ENCODE measurements at regions not wholly inside any gene's neighbourhood (a gene's known extent, or its start where the extent isn't known, plus 50 kb on each side); places are given as distances from the start of the nearest gene placed in this dataset.

DNA sequence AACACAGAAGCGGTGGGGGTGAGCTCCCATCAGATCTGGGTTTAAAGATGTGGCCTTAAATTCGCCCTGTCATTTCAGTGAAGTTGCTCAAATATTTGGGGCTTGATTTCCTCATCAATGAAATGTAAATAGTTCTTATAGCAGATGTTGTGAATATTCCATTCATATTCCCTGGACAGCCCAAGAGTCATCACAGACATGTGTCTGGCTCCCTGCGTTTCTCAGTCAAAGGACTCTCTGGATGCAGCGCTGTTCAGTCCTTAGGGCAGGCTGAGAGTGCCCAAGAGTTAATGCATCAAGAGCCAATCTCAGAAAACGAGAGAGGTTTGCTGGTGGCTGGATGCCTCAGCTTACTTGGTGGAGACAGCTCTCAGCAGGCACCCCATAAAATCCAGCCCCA lies 475.5 kb upstream of the VSTM2A start:
- Histone ChIP-seq H3K27me3 (replicated peaks in 1 of 4; ENCODE audit: control insufficient read depth in 3 of 4, extremely low read depth in 1 of 4, insufficient read depth in 3 of 4, low read length in 3 of 4) (no peaks in the 10 kb centered on the region), H2BK20ac (ENCODE audit: low read length) (no peak overlapping the region), H3K23me2 (ENCODE audit: low read depth, low read length) (no peaks in the 10 kb centered on the region), H2BK15ac (ENCODE audit: low read length) (no peak overlapping the region), H4K91ac (replicated peaks; ENCODE audit: insufficient read length, low read length) (no peak overlapping the region), H2AK5ac (ENCODE audit: low read depth, low read length) (no peak overlapping the region), H3K4me2 (ENCODE audit: insufficient read depth in 1 of 2, low read depth in 2 of 2, low read length in 2 of 2) (no peak overlapping the region), H3K56ac (replicated peaks; ENCODE audit: insufficient read length, low read depth, low read length) (no peak overlapping the region), H2BK120ac (replicated peaks; ENCODE audit: low read depth, low read length) (no peak overlapping the region), H3K79me2 (ENCODE audit: control insufficient read depth in 1 of 2, insufficient read depth in 2 of 2, low read length in 2 of 2) (no peaks in the 10 kb centered on the region), H3K4ac (replicated peaks; ENCODE audit: insufficient read length, low read depth, low read length) (no peak overlapping the region), H4K5ac (ENCODE audit: insufficient read length, low read depth, low read length) (no peak overlapping the region), H2AFZ (ENCODE audit: low read length) (no peak overlapping the region), H4K8ac (ENCODE audit: extremely low read depth, insufficient read depth, low read length) (no peak overlapping the region), H2BK5ac (ENCODE audit: low read depth, low read length) (no peak overlapping the region), H3K27ac (ENCODE audit: low read depth, low read length) (no peak overlapping the region), H3K14ac (ENCODE audit: insufficient read length) (no peak overlapping the region), H3K4me1 (replicated peaks in 1 of 4; ENCODE audit: control insufficient read depth in 3 of 4, insufficient read depth in 4 of 4, low read length in 3 of 4) (no peaks in the 10 kb centered on the region), H3K9ac (replicated peaks in 1 of 4; ENCODE audit: extremely low read depth in 1 of 4, low read depth in 3 of 4, low read length in 3 of 4) (no peak overlapping the region), H3K4me3 (ENCODE audit: extremely low read depth in 1 of 4, insufficient read depth in 2 of 4, low read depth in 3 of 4, low read length in 4 of 4) (no peak overlapping the region), H3K18ac (ENCODE audit: extremely low read depth, low read length) (no peak overlapping the region), H2BK12ac (ENCODE audit: low read depth, low read length) (no peak overlapping the region), H4K20me1 (replicated peaks in 1 of 2; ENCODE audit: control insufficient read depth in 1 of 2, insufficient read depth in 2 of 2, low read length in 2 of 2) (no peaks in the 10 kb centered on the region), H3K9me3 (ENCODE audit: insufficient read depth in 2 of 2, low read depth in 1 of 2, low read length in 1 of 2) (no peaks in the 10 kb centered on the region), H3K36me3 (ENCODE audit: control insufficient read depth in 2 of 4, insufficient read depth in 4 of 4, low read length in 3 of 4) (no peaks in the 10 kb centered on the region), H3K23ac (ENCODE audit: insufficient read length) (no peak overlapping the region), H3K79me1 (ENCODE audit: low read depth, low read length) (no peaks in the 10 kb centered on the region)
- POLR2A ChIA-PET (ENCODE audit: partially characterized antibody): no interaction called here
- FAIRE-seq (no peak), DNase-seq (ENCODE audit: low read depth in 1 of 2, low spot score in 2 of 2) (no peak)
- TF ChIP-seq BACH1 (IDR thresholded peaks at IDR 0.05; ENCODE audit: low read length): no peak
- no peak for TF ChIP-seq EP300 (IDR thresholded peaks at IDR 0.05; ENCODE audit: borderline replicate concordance in 1 of 2, low read depth in 2 of 2, low read length in 2 of 2)
- TF ChIP-seq, protein P1, sequence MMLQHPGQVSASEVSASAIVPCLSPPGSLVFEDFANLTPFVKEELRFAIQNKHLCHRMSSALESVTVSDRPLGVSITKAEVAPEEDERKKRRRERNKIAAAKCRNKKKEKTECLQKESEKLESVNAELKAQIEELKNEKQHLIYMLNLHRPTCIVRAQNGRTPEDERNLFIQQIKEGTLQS (IDR thresholded peaks at IDR 0.05; ENCODE audit: insufficient read depth, low read depth, low read length): no peak
- no peak for TF ChIP-seq CHD2 (IDR thresholded peaks at IDR 0.05; ENCODE audit: low read length)
- no peak for TF ChIP-seq BCL11A (IDR thresholded peaks at IDR 0.05; ENCODE audit: low read depth in 2 of 2, low read length in 2 of 2)
- TF ChIP-seq CTCF (IDR thresholded peaks at IDR 0.05; ENCODE audit: control extremely low read depth in 1 of 3, insufficient read depth in 1 of 3, low read depth in 1 of 3, low read length in 3 of 3): no peak
- no peak for TF ChIP-seq ASH2L (IDR thresholded peaks at IDR 0.05; ENCODE audit: low read length)
- TF ChIP-seq, protein P2, sequence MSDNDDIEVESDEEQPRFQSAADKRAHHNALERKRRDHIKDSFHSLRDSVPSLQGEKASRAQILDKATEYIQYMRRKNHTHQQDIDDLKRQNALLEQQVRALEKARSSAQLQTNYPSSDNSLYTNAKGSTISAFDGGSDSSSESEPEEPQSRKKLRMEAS (IDR thresholded peaks at IDR 0.05): no peak
- WGBS, 2 experiments (ENCODE audit: extremely low coverage in 1 of 2, insufficient coverage in 1 of 2, insufficient read length in 1 of 2, insufficient replicate concordance in 2 of 2, low coverage in 1 of 2, low lambda C conversion rate in 2 of 2, missing lambda C conversion rate in 1 of 2): 90% methylated on average over 5 of the region's 5 CpGs; no CpG with 5 or more reads in 1 of the 2 experiments
- CTCF ChIA-PET (ENCODE audit: partially characterized antibody): no interaction called here

Data from H1 (cell line).